ENCODE measurements at regions not wholly inside any gene's neighbourhood (a gene's known extent, or its start where the extent isn't known, plus 50 kb on each side); places are given as distances from the start of the nearest gene placed in this dataset.

- H3K79me2 ChIP-seq (ENCODE audit: low read length) = no peaks in the 10 kb centered on the region
These were observed 157.5 kb upstream of the TBX18 start for GRCh38 chr6:84921891-84922290.

GRCh38 chr6:84920021-84920420, 155.6 kb upstream of the TBX18 start:
- no peaks in the 10 kb centered on the region for H3K9me2 ChIP-seq (replicated peaks; ENCODE audit: insufficient read depth, low read length)
- no peak overlapping the region for H3K4me3 ChIP-seq (ENCODE audit: low read length)
- H3K27me3 ChIP-seq (ENCODE audit: low read length) = no peaks in the 10 kb centered on the region
- no peak overlapping the region for H3K9ac ChIP-seq (ENCODE audit: low read length)
- no peaks in the 10 kb centered on the region for H4K20me1 ChIP-seq (ENCODE audit: insufficient read depth, low read depth, low read length)
- no peaks in the 10 kb centered on the region for H3K36me3 ChIP-seq (ENCODE audit: insufficient read depth, low read length)
- DNase-seq = no peak
- H3K9me3 ChIP-seq (ENCODE audit: low read length) = no peaks in the 10 kb centered on the region
- H3K4me1 ChIP-seq (ENCODE audit: low read length) = no peaks in the 10 kb centered on the region
- no peak overlapping the region for H3K4me2 ChIP-seq (ENCODE audit: low read depth, low read length, poor library complexity, severe bottlenecking)
- H3K79me2 ChIP-seq (ENCODE audit: low read length) = no peaks in the 10 kb centered on the region
- no peak overlapping the region for H3K27ac ChIP-seq (ENCODE audit: low read length)
- H2AFZ ChIP-seq (ENCODE audit: low read length) = no peak overlapping the region

More at GRCh38 chr6:84921891-84922290, 157.5 kb upstream of the TBX18 start:
- H2AFZ ChIP-seq (ENCODE audit: low read length) = no peak overlapping the region
- H3K36me3 ChIP-seq (ENCODE audit: insufficient read depth, low read length) = no peaks in the 10 kb centered on the region
- DNase-seq = no peak
- no peaks in the 10 kb centered on the region for H4K20me1 ChIP-seq (ENCODE audit: insufficient read depth, low read depth, low read length)
- H3K4me3 ChIP-seq (ENCODE audit: low read length) = no peak overlapping the region
- no peaks in the 10 kb centered on the region for H3K27me3 ChIP-seq (ENCODE audit: low read length)
- H3K9me3 ChIP-seq (ENCODE audit: low read length) = no peaks in the 10 kb centered on the region
- H3K9ac ChIP-seq (ENCODE audit: low read length) = no peak overlapping the region
- H3K4me1 ChIP-seq (ENCODE audit: low read length) = no peaks in the 10 kb centered on the region
- H3K4me2 ChIP-seq (ENCODE audit: low read depth, low read length, poor library complexity, severe bottlenecking) = no peak overlapping the region
- H3K27ac ChIP-seq (ENCODE audit: low read length) = no peak overlapping the region
- H3K9me2 ChIP-seq (replicated peaks; ENCODE audit: insufficient read depth, low read length) = no peaks in the 10 kb centered on the region

GRCh38 chr6:84916704-84917103, 152.3 kb upstream of the TBX18 start:
- no peak overlapping the region for H3K4me2 ChIP-seq (ENCODE audit: low read depth, low read length, poor library complexity, severe bottlenecking)
- no peaks in the 10 kb centered on the region for H3K9me3 ChIP-seq (ENCODE audit: low read length)
- H3K27ac ChIP-seq (ENCODE audit: low read length) = no peak overlapping the region

GRCh38 chr6:84912472-84913322, 148.3 kb upstream of the TBX18 start:
- no peak overlapping the region for H3K27ac ChIP-seq (ENCODE audit: low read length)
- no peak overlapping the region for H3K9ac ChIP-seq (ENCODE audit: low read length)
- no peak overlapping the region for H3K4me2 ChIP-seq (ENCODE audit: low read depth, low read length, poor library complexity, severe bottlenecking)
- H3K79me2 ChIP-seq (ENCODE audit: low read length) = no peaks in the 10 kb centered on the region
- no peaks in the 10 kb centered on the region for H3K36me3 ChIP-seq (ENCODE audit: insufficient read depth, low read length)
- no peaks in the 10 kb centered on the region for H3K9me3 ChIP-seq (ENCODE audit: low read length)
- H2AFZ ChIP-seq (ENCODE audit: low read length) = no peak overlapping the region
- no peak for DNase-seq
- H3K9me2 ChIP-seq (replicated peaks; ENCODE audit: insufficient read depth, low read length) = no peaks in the 10 kb centered on the region
- no peaks in the 10 kb centered on the region for H3K4me1 ChIP-seq (ENCODE audit: low read length)
- no peak overlapping the region for H3K4me3 ChIP-seq (ENCODE audit: low read length)
- no peaks in the 10 kb centered on the region for H4K20me1 ChIP-seq (ENCODE audit: insufficient read depth, low read depth, low read length)
- H3K27me3 ChIP-seq (ENCODE audit: low read length) = no peaks in the 10 kb centered on the region

More at GRCh38 chr6:84916704-84917103, 152.3 kb upstream of the TBX18 start:
- H3K4me3 ChIP-seq (ENCODE audit: low read length) = no peak overlapping the region
- no peak for DNase-seq
- H3K9me2 ChIP-seq (replicated peaks; ENCODE audit: insufficient read depth, low read length) = no peaks in the 10 kb centered on the region
- no peaks in the 10 kb centered on the region for H3K27me3 ChIP-seq (ENCODE audit: low read length)
- H2AFZ ChIP-seq (ENCODE audit: low read length) = no peak overlapping the region
- no peak overlapping the region for H3K9ac ChIP-seq (ENCODE audit: low read length)
- H3K36me3 ChIP-seq (ENCODE audit: insufficient read depth, low read length) = no peaks in the 10 kb centered on the region
- H3K4me1 ChIP-seq (ENCODE audit: low read length) = no peaks in the 10 kb centered on the region
- no peaks in the 10 kb centered on the region for H4K20me1 ChIP-seq (ENCODE audit: insufficient read depth, low read depth, low read length)
- H3K79me2 ChIP-seq (ENCODE audit: low read length) = no peaks in the 10 kb centered on the region

GRCh38 chr6:84910906-84911607, 146.7 kb upstream of the TBX18 start:
- Histone ChIP-seq H3K9me3 (ENCODE audit: low read length) (no peaks in the 10 kb centered on the region), H3K27ac (ENCODE audit: low read length) (no peak overlapping the region), H3K4me2 (ENCODE audit: low read depth, low read length, poor library complexity, severe bottlenecking) (no peak overlapping the region), H3K27me3 (ENCODE audit: low read length) (no peaks in the 10 kb centered on the region), H3K9me2 (replicated peaks; ENCODE audit: insufficient read depth, low read length) (no peaks in the 10 kb centered on the region), H3K36me3 (ENCODE audit: insufficient read depth, low read length) (no peaks in the 10 kb centered on the region), H4K20me1 (ENCODE audit: insufficient read depth, low read depth, low read length) (no peaks in the 10 kb centered on the region), H3K9ac (ENCODE audit: low read length) (no peak overlapping the region), H3K79me2 (ENCODE audit: low read length) (no peaks in the 10 kb centered on the region), H3K4me3 (ENCODE audit: low read length) (no peak overlapping the region), H2AFZ (ENCODE audit: low read length) (no peak overlapping the region), H3K4me1 (ENCODE audit: low read length) (no peaks in the 10 kb centered on the region)
- DNase-seq = no peak

GRCh38 chr6:84908304-84908904, 144.0 kb upstream of the TBX18 start:
- Histone ChIP-seq H3K4me1 (ENCODE audit: low read length) (no peaks in the 10 kb centered on the region), H3K27ac (ENCODE audit: low read length) (no peak overlapping the region)

GRCh38 chr6:84906514-84906913, 142.1 kb upstream of the TBX18 start:
- Histone ChIP-seq H2AFZ (ENCODE audit: low read length) (no peak overlapping the region), H3K27ac (ENCODE audit: low read length) (no peak overlapping the region), H3K9me3 (ENCODE audit: low read length) (no peaks in the 10 kb centered on the region), H4K20me1 (ENCODE audit: insufficient read depth, low read depth, low read length) (no peaks in the 10 kb centered on the region), H3K36me3 (ENCODE audit: insufficient read depth, low read length) (no peaks in the 10 kb centered on the region), H3K79me2 (ENCODE audit: low read length) (no peaks in the 10 kb centered on the region), H3K9ac (ENCODE audit: low read length) (no peak overlapping the region), H3K4me2 (ENCODE audit: low read depth, low read length, poor library complexity, severe bottlenecking) (no peak overlapping the region), H3K27me3 (ENCODE audit: low read length) (no peaks in the 10 kb centered on the region), H3K4me3 (ENCODE audit: low read length) (no peak overlapping the region), H3K4me1 (ENCODE audit: low read length) (no peaks in the 10 kb centered on the region), H3K9me2 (replicated peaks; ENCODE audit: insufficient read depth, low read length) (no peaks in the 10 kb centered on the region)
- no peak for DNase-seq

More at GRCh38 chr6:84908304-84908904, 144.0 kb upstream of the TBX18 start:
- Histone ChIP-seq H2AFZ (ENCODE audit: low read length) (no peak overlapping the region), H3K4me3 (ENCODE audit: low read length) (no peak overlapping the region), H3K9ac (ENCODE audit: low read length) (no peak overlapping the region), H3K27me3 (ENCODE audit: low read length) (no peaks in the 10 kb centered on the region), H3K79me2 (ENCODE audit: low read length) (no peaks in the 10 kb centered on the region), H4K20me1 (ENCODE audit: insufficient read depth, low read depth, low read length) (no peaks in the 10 kb centered on the region), H3K9me3 (ENCODE audit: low read length) (no peaks in the 10 kb centered on the region), H3K9me2 (replicated peaks; ENCODE audit: insufficient read depth, low read length) (no peaks in the 10 kb centered on the region), H3K4me2 (ENCODE audit: low read depth, low read length, poor library complexity, severe bottlenecking) (no peak overlapping the region), H3K36me3 (ENCODE audit: insufficient read depth, low read length) (no peaks in the 10 kb centered on the region)
- no peak for DNase-seq

GRCh38 chr6:84905823-84906222, 141.4 kb upstream of the TBX18 start:
- Histone ChIP-seq H3K79me2 (ENCODE audit: low read length) (no peaks in the 10 kb centered on the region), H3K27me3 (ENCODE audit: low read length) (no peaks in the 10 kb centered on the region), H2AFZ (ENCODE audit: low read length) (no peak overlapping the region), H3K9ac (ENCODE audit: low read length) (no peak overlapping the region), H3K9me2 (replicated peaks; ENCODE audit: insufficient read depth, low read length) (no peaks in the 10 kb centered on the region), H3K9me3 (ENCODE audit: low read length) (no peaks in the 10 kb centered on the region), H3K4me3 (ENCODE audit: low read length) (no peak overlapping the region), H3K4me2 (ENCODE audit: low read depth, low read length, poor library complexity, severe bottlenecking) (no peak overlapping the region), H3K36me3 (ENCODE audit: insufficient read depth, low read length) (no peaks in the 10 kb centered on the region), H4K20me1 (ENCODE audit: insufficient read depth, low read depth, low read length) (no peaks in the 10 kb centered on the region), H3K27ac (ENCODE audit: low read length) (no peak overlapping the region), H3K4me1 (ENCODE audit: low read length) (no peaks in the 10 kb centered on the region)
- DNase-seq = no peak

Measured in Karpas-422 (cell line).